GM19240 (cell line): ENCODE measurements at regions not wholly inside any gene's neighbourhood (a gene's known extent, or its start where the extent isn't known, plus 50 kb on each side); places are given as distances from the start of the nearest gene placed in this dataset.

Source experiments
- DNase-seq: peaks from one replicate; pipeline ENCODE4 v3.0.0; 2011; ENCODE audit warnings: low spot score; ENCODE audit not compliant: insufficient read length

DNA sequence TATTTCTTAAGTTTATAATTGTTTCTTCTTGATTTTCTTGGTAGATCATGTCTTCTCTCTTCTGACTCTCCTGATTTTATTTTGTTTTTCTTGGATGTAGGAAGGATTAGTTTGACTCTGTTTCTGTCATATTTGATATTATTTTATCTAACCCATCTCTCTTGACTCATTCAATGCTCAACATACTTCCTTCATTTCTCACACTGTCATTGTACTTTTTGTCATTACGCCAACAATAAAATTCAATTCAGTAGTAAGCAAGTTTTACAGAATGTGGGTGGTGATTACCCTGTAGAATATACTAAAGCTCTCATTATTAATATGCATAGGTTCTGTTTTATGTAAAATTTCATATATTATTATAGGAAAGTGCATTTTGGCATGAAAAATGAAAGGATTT, 1303.0 kb upstream of the AGA start:
- no peak for DNase-seq

DNA sequence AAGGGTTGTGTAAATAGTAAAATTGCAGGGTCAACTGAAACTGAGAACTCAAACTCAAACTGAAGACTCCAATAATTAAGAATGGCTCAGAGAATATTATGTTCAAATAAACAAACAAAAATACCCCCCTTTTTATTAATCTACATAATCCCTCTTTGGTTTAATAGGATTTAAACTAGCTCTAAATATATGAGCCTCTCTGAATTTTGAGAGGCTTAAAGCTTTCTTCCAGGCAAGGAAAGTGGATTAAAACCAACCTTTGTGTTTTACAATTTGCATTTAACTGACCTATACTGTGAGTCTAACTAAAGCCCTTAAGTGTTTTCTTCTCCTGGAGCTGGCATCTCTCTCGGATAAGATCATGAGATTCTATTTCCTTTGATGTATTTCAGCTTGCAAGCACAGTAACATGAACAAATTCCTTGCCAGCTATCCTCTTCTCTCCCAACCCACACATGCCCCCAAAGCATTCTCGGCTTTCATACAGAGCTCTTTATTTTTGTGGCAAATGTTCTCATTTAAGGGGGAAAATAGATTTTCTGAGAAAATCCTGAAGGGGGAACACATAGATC, 1310.8 kb upstream of the AGA start:
- DNase-seq = no peak

DNA sequence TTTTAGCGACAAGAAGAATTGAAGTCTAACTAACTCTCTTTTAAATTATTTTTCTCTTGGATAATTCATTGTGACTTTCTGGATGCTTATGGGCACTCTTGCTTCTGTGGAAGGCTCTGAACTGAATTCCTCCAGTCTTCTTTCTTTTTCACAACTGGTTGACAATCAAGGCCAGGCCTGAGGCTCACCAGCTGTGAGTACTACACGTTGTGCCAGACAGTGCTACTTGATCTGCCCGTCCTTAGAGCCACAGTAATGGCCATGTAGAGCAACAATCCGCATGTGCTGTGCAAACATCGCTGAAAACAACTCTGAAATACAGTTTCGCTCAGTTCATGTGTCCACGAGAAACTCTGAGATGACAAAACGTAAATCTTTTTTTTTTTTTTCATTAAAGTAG, 1336.3 kb upstream of the AGA start:
- DNase-seq = no peak

DNA sequence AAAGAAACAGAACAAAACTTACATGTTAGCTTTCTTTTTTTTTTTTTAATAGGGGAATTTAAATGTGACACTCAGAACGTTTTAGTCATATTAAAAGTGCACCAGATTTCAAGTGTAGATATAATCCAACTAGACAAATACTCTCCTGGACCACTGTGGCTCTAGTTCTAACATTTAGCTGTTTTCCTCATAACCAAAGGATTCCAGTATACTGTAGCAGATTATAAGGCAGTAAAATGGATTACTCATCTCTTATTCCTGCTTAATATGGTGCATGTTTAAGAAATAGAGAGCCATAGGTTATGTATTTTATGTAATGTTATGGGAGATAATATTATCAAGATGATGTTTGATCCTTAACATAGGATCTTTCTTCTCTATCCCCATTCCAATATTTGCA, 1339.5 kb upstream of the AGA start:
- DNase-seq = no peak

DNA sequence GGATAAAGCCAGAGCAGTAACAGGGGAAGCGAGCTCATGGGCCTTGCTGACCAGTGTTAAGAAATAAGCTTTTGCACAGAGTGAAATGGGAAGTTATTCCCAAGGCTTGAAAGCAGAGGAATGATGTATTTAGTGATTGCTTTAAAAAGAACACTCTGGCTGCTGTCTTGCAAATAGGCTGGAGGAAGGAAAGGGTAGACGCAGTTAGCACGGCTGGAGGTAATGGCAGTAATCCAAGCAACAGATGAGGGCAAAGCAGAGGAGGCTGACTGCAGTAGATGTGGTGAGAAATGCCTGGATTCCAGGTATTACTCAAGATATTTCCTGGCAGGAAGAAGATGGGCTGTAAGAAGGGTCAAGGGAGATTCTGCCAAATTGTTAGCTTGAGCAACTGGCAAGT, 1342.3 kb upstream of the AGA start:
- no peak for DNase-seq

DNA sequence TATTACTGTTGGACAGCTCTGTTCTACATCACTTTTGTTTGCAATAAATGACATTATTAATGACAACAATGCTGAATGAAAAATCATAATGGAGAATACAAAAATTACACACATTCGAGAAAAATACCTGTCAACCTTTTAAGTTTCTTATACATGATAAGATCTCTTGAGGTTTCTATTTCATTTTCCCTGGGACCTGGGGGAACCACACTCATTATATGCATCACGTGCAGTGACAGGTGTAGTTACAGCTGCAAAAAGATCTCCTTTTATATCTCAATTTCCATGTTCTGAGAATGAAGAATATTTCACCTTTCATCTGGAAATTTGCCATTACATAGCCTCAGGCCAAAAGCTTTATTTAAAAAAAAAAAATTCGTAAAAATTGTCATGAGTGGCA, 1347.0 kb upstream of the AGA start:
- no peak for DNase-seq

DNA sequence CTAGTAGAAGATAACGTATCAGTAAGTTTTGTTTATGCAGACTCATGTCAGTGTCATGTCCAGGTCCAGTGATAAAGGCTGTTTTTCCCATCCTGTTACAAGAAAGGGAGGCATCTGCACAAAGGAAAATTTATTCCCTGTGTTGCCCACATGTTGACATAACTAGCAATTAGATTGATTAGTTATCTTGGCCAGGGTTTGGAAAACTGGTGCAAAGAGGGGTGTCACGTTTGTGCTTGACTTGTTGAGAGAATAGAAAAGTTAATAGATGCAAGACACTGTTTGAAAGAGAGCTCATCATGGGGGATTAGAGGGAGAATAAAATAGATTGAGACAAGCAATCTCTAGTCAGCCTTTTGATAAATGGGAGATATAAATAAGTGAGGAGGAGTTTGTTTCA, 1357.0 kb upstream of the AGA start:
- no peak for DNase-seq

DNA sequence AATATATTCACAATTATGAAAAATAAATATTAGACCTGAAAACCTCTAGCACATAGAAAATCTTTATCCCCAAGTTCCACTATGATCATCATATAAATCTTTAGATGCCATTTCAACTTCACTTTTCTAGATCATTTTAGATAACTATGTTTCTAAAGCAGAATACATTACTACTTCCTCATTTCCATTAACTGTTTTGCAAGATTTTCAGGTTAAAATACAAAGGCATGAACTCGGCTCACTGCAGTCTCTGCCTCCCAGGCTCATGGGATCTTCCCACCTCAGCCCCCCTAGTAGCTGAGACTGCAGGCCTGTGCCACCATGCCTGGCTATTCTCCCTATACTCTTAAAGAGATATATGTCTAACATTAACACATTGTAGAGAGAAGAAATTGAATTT, 1365.9 kb upstream of the AGA start:
- DNase-seq = no peak

DNA sequence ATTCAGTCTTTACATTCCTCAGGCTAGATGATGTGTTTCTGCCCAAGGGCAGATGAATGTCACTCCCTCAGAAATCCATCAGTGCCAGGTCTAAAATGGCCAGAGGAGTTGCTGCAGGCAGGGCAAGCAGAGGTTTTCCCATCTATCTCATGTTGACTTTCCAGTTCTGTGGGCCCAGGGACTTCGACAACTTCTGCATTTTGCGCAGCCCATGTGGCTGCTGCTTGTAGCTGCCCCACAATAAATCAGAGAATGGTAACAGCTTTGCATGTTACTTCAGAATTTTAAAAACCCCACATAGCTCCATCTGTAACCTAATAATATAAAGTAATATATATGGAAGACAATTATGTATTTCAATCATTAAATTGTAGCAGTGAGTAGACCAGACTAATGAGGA, 1367.7 kb upstream of the AGA start:
- DNase-seq = no peak

DNA sequence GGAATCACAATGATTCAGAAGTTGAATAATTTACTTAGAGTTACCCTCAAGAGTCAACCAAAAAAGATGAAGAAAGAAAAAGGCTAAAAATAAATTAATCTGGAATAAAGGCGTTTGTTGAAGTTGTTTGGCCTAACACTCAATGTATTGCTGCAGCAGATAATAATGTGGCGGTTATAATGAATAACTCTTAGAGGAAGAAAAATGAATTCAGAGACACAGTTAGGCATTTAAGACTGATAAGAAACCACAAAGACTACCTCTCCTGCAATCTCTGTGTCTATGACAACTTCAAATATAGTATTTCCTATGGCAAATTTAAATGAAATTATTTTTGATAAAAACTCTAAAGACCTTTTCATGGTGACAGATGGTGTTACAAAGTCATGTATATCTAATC, 1369.1 kb upstream of the AGA start:
- DNase-seq = no peak

DNA sequence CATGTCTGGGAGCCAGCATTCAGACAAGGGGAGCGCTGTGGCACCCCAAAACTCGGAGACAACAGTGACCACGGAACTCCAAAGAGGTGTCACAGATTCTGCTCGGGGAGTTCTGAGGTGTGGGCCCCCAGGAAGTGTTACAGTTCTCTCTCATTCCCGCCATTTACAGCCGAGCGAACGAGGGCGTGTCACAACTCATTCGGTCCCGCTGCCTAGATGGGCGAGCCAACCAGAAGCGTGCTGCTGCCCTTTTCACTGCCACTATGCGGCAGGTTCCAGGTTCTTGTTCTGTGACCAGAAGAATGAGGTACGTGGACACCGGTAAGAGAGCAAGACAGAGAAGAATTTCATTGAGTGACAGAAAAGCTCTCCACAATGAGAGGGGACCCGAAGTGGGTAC, 1370.6 kb upstream of the AGA start:
- DNase-seq = no peak

DNA sequence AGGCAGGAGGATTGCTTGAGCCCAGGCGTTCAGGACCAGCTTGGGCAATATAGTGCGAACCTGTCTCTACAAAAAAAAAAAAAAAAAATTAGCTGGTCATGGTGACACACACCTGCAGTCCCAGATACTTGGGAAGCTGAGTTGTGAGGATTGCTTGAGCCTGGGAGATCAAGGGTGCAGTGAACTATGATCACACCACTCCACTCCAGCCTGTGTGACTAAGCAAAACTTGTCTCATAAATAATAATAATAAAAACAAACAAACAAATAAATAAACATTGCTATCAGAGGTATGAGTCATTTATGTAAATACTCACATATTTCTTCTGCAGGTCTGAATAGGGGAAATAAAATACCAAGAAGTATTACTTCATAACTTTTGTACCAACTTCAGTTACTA, 1372.7 kb upstream of the AGA start:
- no peak for DNase-seq

DNA sequence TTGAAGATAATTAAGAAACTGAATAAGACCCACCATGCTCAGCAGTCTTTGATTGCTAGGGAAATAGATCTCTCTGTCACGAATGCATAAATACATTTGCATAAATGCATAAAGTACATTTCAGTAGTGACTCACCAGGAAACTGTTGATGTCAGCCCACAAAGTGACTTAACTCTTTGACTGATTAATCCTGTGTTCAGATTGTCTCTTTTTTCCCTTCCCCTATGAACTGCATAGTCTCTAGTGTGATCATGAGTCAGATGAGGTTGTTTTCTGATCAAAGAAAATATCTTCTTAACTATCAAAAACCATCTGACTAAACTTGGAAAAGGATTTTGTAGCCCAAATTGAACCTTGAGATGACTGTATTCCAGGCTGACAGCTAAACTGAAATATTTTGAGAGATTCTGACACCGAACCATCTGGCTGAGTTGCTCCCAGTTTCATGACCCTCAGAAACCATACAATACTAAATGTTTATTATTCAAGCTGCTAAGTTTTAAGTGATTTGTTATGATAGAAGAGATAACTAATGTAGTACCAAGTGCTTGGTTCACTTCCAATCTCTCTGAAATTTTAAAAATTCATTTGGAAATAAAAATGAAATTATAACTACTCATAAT, 1381.5 kb upstream of the AGA start:
- no peak for DNase-seq

DNA sequence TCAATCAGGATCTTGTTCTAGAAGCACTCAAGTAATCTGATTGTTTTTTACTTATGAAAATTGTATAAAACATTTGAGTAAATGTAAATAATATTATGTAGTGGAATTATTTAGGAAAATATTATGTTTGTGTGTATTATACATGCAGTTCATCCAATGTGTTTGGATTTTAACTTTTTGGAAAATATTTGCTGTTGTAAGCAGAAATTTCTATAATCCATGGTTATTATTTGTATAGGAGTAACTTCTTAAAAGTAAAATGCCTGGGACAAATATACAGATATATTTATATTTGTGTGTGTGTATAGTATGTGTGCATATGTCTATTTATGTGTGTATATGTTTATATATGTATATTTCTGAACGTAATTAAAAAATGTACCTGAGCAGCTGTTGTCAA, 1394.6 kb upstream of the AGA start:
- DNase-seq = no peak

DNA sequence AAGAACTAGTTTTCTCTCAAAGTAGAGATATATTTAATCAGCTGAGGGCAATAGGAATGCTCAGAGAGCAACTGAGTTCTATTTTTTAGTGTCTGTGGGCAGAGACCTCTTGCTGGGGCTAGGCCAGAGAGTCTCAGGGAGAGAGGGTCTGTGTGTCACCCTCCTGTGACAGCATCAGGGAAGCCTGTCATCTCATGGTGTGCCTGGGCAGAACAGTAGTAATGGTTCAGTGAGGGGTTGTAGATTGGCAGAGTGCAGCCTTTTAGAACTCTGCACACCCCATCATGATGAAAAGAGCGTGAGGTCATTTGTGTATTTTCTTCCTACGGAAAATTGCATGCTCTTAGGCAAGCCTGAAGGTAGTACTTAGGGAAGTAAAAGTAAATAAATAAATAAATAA, 1396.5 kb upstream of the AGA start:
- DNase-seq = no peak

DNA sequence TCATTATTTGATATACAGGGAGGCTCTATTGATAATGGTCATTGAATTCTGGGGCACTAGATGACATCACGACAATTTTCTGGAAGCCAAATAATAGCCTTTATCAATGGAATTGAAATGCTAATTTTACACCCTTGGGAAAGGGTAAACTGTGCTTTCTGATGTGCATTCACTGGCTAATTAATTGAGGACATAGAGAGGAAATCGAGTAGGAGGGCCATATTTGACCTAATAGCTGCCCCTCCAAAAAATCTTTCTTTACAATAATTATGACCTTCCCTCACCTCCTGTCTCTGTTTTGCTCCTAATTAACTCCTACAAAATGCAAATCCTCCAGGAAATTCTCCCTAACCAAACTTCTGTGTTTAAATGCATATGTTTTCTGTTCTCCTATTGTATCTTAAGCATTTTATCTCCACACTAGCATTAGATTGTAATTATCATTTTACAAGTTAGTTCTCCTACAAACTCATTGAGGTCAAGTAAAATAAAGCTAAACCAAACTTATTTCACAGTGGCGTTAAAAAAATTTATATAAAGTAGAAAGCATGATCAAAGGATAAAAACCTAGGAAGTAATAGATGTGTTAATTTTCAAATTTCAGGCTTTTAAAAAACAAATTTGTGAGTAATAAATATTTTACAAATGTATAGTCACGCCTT, 1414.0 kb upstream of the AGA start:
- DNase-seq = no peak

DNA sequence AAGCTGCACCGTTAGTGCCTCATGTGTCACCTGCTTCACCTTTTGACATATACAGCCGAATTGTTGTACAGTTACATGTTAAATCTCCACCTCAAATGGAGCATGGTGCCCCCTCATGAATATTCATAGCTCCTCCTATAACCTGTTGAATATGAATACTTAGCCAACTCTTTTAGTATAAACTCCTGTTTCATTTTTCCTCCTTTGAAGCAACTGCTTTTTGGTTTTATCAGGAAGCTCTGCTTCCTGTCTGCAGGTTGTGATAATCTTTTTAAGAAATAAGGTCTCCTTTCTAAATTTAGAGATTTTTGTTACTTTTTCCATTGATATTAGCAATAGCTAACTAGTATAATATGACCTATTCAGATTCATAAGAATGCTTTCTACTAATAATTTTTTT, 1429.2 kb upstream of the AGA start:
- DNase-seq = no peak

DNA sequence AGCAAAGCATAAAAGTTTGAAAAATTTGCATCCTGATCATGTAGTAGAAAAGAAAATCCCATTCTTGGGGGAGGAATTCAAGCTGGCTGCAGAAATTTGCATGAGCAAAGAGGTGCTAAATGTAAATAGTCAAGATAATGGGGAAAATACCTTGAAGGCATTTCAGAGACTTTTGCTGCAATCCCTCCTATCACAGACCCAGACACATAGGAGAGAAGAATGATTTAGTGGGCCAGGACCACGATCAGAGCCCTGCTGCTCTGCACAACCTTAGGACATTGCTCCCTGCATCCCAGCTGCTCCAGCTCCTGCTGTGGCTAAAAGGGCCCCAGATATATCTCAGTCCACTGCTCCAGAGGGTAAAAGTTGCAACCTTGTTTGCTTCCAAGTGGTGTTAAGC, 1439.7 kb upstream of the AGA start:
- DNase-seq = no peak

DNA sequence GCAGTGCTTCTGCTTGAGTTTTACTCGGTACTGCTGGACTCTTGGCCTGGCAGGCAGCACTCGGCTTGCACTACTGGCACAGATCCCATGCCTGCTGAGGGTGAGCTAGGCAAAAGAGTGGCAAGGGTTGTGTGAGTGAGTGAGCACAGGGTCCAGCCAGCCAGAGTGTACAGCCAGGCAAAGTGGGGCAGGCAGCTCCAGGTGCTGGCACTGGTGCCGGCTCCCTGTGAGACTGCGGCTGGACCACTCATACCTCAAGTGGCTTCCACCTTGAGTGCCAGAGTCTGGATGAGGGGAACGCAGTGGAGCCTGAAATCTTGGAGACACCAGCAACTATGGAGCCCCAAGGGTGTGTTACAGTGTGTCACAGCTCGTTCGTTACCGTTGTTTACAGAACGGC, 1451.9 kb upstream of the AGA start:
- no peak for DNase-seq

DNA sequence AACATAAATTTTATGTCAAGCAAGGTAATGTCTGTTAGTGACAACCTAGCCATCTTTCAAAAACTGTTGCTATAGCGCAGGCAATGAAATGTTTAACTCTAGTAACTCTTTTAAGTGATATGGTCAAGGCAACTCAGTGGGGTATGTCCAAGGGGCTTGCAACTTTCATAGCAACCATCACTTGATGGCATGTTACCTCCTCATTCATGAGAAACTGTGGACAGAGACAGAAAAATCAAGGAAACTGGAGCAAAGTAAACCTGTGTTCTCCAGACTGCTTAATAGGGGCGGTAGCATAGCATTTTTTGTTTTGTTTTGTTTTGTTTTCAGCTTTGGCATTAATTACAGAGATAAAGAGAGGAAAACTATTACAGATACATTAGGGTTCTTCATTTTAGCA, 1456.8 kb upstream of the AGA start:
- DNase-seq = no peak

DNA sequence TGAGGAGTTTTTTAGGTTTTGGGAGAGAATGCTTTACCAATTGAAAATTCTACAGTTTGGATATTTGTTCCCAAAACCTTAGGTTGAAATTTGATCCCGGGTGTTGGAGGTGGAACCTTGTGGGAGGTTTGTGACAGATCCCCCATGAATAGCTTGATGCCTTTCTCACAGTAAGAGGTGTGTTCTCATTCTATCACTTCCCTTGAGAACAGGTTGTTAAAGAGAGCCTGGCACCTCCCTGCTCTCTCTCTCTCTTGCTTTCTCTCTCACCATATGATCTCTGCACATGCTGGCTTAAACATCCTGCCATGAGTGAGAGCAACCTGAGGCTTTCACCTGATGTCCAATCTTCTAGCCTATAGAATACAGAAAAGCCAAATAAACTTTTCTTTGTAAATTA, 1475.5 kb upstream of the AGA start:
- no peak for DNase-seq

DNA sequence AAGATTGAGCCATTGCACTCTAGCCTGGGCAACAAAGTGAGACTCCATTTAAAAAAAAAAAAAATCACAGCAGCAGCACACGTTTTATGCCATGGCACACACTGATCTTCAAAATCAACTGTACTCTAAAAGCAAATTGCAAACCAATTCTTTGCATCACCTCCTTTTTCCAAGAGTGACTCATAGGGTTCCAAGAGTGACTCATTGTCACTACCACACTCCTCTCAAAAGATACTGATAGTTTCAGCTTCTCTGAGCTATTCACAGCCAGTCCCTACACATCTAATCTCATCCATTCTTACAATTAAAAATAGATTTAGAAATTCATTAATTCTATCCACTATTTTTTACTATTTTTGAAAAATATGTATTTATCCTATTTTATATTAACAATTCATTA, 1494.9 kb upstream of the AGA start:
- DNase-seq = no peak

DNA sequence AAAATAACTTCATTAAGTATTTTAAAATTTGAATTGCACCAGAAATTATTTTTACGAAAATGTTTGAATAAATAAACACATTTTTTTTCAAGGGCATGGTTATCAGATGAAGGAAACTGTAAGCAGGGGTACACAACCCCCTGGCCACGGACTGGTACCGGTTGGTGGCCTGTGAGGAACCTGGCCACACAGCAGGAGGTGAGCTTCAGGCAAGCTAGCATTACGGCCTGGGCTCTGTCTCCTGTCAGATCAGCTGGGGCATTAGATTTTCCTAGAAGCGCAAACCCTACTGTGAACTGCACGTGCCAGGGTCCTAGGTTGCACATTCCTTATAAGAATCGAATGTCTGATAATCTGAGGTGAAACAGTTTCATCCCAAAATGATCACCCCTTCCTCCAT, 1499.7 kb upstream of the AGA start:
- DNase-seq = no peak
